ENCODE measurements at regions not wholly inside any gene's neighbourhood (a gene's known extent, or its start where the extent isn't known, plus 50 kb on each side); places are given as distances from the start of the nearest gene placed in this dataset.
A peak's percentile ranks its signal among the peaks of the same experiment; 100 is the strongest.
"Not testable (repeated sequence)": the region's sequence is repeated elsewhere in the genome, so short reads cannot be mapped to it uniquely, and the experiment has no call there.

- H3K9me3 ChIP-seq (ENCODE audit: control insufficient read depth in 2 of 2, insufficient read depth in 1 of 2, low read length in 1 of 2) = no peaks in the 10 kb centered on the region
- 95% methylated on average over 4 of the region's 4 CpGs for WGBS
- no peak overlapping the region for H3K4me3 ChIP-seq (ENCODE audit: low read length in 2 of 2)
- no peaks in the 10 kb centered on the region for H3K36me3 ChIP-seq (ENCODE audit: control insufficient read depth in 2 of 2, insufficient read depth in 2 of 2, low read length in 1 of 2)
- no peaks in the 10 kb centered on the region for H3K4me1 ChIP-seq (ENCODE audit: control insufficient read depth in 2 of 2, insufficient read depth in 2 of 2, low read length in 2 of 2)
- no peak for DNase-seq (ENCODE audit: low read depth in 6 of 9, low spot score in 9 of 9)
- no peak overlapping the region for H3K27ac ChIP-seq (ENCODE audit: low read depth in 1 of 2, low read length in 1 of 2)
- H3K27me3 ChIP-seq (ENCODE audit: control insufficient read depth in 2 of 2, insufficient read depth in 1 of 2, low read length in 1 of 2) = no peaks in the 10 kb centered on the region
Measured at GRCh38 chr13:59423708-59424340, 739.9 kb downstream of the DIAPH3 start.

DNA sequence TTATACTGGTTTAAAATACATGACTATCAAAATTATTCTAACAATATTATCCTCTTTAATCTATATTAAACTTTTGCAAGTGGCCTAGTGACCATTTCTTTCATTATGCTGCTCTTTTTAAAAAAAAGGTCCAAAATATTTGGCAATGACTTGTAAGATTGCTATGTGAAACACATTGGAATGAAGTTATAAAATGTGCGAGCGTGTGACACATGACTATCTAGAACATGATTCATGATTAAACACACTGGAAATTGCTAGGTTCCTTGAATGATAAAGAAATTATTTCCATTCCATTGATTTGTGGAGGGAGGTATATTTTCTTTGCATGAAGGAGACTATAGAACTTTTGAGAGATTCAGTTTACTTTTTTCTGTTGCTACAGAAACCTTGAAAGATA, 739.1 kb downstream of the DIAPH3 start:
- H3K36me3 ChIP-seq (ENCODE audit: control insufficient read depth in 2 of 2, insufficient read depth in 2 of 2, low read length in 1 of 2) = no peaks in the 10 kb centered on the region
- whole genome bisulfite sequencing = 96% methylated on average over 2 of the region's 2 CpGs
- no peak for DNase-seq (ENCODE audit: low read depth in 6 of 9, low spot score in 9 of 9)
- H3K4me3 ChIP-seq (ENCODE audit: low read length in 2 of 2) = no peak overlapping the region
- H3K4me1 ChIP-seq (ENCODE audit: control insufficient read depth in 2 of 2, insufficient read depth in 2 of 2, low read length in 2 of 2) = no peaks in the 10 kb centered on the region
- no peak overlapping the region for H3K27ac ChIP-seq (ENCODE audit: low read depth in 1 of 2, low read length in 1 of 2)
- no peaks in the 10 kb centered on the region for H3K9me3 ChIP-seq (ENCODE audit: control insufficient read depth in 2 of 2, insufficient read depth in 1 of 2, low read length in 1 of 2)
- H3K27me3 ChIP-seq (ENCODE audit: control insufficient read depth in 2 of 2, insufficient read depth in 1 of 2, low read length in 1 of 2) = no peaks in the 10 kb centered on the region

DNA sequence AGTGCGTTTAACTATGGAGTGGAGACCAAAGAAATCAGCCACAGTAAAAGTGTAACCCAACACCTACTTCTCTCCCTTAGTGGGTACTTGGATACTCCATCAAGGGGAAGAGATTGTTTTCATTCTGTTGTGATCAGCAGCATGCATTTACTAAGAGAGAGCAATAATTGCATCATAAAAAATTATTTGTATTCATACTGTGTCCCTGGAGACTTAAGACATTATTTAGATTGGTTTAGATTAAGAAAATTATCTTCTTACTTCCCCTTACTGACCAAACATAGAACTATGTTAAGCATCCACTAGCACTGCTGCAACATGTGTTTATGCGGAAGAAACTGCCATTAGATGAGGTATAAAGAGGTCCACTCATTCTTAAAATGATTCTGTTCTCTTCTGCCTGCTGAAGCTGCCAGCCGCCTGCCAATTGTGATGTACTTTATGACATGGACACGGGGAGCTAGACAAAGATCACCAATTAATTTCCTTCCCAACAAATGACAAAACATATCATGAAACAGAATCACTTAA, 738.5 kb downstream of the DIAPH3 start:
- Histone ChIP-seq H3K4me1 (ENCODE audit: control insufficient read depth in 2 of 2, insufficient read depth in 2 of 2, low read length in 2 of 2) (no peaks in the 10 kb centered on the region), H3K36me3 (ENCODE audit: control insufficient read depth in 2 of 2, insufficient read depth in 2 of 2, low read length in 1 of 2) (no peaks in the 10 kb centered on the region), H3K27ac (ENCODE audit: low read depth in 1 of 2, low read length in 1 of 2) (no peak overlapping the region), H3K4me3 (ENCODE audit: low read length in 2 of 2) (no peak overlapping the region), H3K9me3 (ENCODE audit: control insufficient read depth in 2 of 2, insufficient read depth in 1 of 2, low read length in 1 of 2) (no peaks in the 10 kb centered on the region), H3K27me3 (ENCODE audit: control insufficient read depth in 2 of 2, insufficient read depth in 1 of 2, low read length in 1 of 2) (no peaks in the 10 kb centered on the region)
- no peak for DNase-seq (ENCODE audit: low read depth in 6 of 9, low spot score in 9 of 9)
- WGBS = 93% methylated on average over 4 of the region's 4 CpGs

GRCh38 chr13:59435024-59435423, 728.7 kb downstream of the DIAPH3 start:
- DNase-seq (ENCODE audit: low read depth in 6 of 9, low spot score in 9 of 9) = no peak
- Histone ChIP-seq H3K4me3 (ENCODE audit: low read length in 2 of 2) (no peak overlapping the region), H3K4me1 (ENCODE audit: control insufficient read depth in 2 of 2, insufficient read depth in 2 of 2, low read length in 2 of 2) (no peaks in the 10 kb centered on the region), H3K27me3 (ENCODE audit: control insufficient read depth in 2 of 2, insufficient read depth in 1 of 2, low read length in 1 of 2) (no peaks in the 10 kb centered on the region), H3K9me3 (ENCODE audit: control insufficient read depth in 2 of 2, insufficient read depth in 1 of 2, low read length in 1 of 2) (peaks cover 0 to 4% of the 10 kb centered on the region in 2 donors), H3K36me3 (ENCODE audit: control insufficient read depth in 2 of 2, insufficient read depth in 2 of 2, low read length in 1 of 2) (no peaks in the 10 kb centered on the region), H3K27ac (ENCODE audit: low read depth in 1 of 2, low read length in 1 of 2) (no peak overlapping the region)
- 96% methylated on average over 1 of the region's 1 CpG for WGBS

- DNase-seq (ENCODE audit: low read depth in 6 of 9, low spot score in 9 of 9) = no peak
- WGBS = 15% methylated on average over 2 of the region's 2 CpGs
- H3K27ac ChIP-seq (ENCODE audit: low read depth in 1 of 2, low read length in 1 of 2) = no peak overlapping the region
Measured at GRCh38 chr13:59437544-59438301, 726.0 kb downstream of the DIAPH3 start.

DNA sequence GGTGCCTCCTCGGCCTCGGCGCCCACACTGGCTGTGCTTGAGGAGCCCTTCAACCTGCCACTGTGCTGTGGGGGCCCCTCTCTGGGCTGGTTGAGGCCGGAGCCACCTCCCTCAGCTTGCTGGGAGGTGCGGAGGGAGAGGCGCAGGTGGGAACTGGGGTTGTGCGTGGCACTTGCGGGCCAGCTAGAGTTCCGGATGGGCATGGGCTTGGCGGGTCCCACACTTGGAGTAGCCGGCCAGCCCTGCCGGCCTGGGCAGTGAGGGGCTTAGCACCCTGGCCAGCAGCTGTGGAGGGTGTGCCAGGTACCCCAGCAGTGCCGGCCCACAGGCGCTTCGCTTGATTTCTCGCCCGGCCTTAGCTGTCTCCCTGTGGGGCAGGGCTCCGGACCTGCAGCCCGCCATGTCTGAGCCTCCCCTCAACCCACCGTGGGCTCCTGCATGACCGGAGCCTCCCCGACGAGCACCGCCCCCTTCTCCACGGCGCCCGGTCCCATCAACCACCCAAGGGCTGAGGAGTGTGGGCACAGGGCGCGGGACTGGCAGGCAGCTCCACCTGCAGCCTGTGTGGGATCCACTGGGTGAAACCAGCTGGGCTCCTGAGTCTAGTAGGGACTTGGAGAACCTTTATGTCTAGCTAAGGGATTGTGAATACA, 723.8 kb downstream of the DIAPH3 start:
- no peaks in the 10 kb centered on the region for H3K9me3 ChIP-seq (ENCODE audit: control insufficient read depth in 2 of 2, insufficient read depth in 1 of 2, low read length in 1 of 2)
- H3K27ac ChIP-seq (ENCODE audit: low read depth in 1 of 2, low read length in 1 of 2) = no peak overlapping the region
- WGBS = 95% methylated on average over 29 of the region's 29 CpGs
- no peak for DNase-seq (ENCODE audit: low read depth in 6 of 9, low spot score in 9 of 9)
- H3K4me1 ChIP-seq (ENCODE audit: control insufficient read depth in 2 of 2, insufficient read depth in 2 of 2, low read length in 2 of 2) = peaks cover 0 to 3% of the 10 kb centered on the region in 2 donors
- no peaks in the 10 kb centered on the region for H3K27me3 ChIP-seq (ENCODE audit: control insufficient read depth in 2 of 2, insufficient read depth in 1 of 2, low read length in 1 of 2)
- H3K36me3 ChIP-seq (ENCODE audit: control insufficient read depth in 2 of 2, insufficient read depth in 2 of 2, low read length in 1 of 2) = no peaks in the 10 kb centered on the region
- H3K4me3 ChIP-seq (ENCODE audit: low read length in 2 of 2) = no peak overlapping the region

More at GRCh38 chr13:59437544-59438301, 726.0 kb downstream of the DIAPH3 start:
- peaks cover 0 to 4% of the 10 kb centered on the region in 2 donors for H3K9me3 ChIP-seq (ENCODE audit: control insufficient read depth in 2 of 2, insufficient read depth in 1 of 2, low read length in 1 of 2)
- no peaks in the 10 kb centered on the region for H3K36me3 ChIP-seq (ENCODE audit: control insufficient read depth in 2 of 2, insufficient read depth in 2 of 2, low read length in 1 of 2)
- peaks cover 0 to 3% of the 10 kb centered on the region in 2 donors for H3K4me1 ChIP-seq (ENCODE audit: control insufficient read depth in 2 of 2, insufficient read depth in 2 of 2, low read length in 2 of 2)
- H3K4me3 ChIP-seq (ENCODE audit: low read length in 2 of 2) = no peak overlapping the region
- H3K27me3 ChIP-seq (ENCODE audit: control insufficient read depth in 2 of 2, insufficient read depth in 1 of 2, low read length in 1 of 2) = no peaks in the 10 kb centered on the region

DNA sequence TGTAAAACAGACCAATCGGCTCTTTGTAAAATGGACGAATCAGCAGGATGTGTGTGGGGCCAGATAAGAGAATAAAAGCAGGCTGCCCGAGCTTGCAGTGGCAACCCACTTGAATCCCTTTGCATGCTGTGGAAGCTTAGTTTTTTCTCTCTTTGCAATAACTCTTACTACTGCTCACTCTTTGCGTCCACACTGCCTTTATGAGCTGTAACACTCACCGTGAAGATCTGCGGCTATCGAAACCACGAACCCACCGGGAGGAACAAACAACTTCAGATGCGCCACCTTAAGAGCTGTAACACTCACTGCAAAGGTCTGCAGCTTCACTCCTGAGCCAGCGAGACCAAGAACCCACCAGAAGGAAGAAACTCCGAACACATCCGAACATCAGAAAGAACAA, 722.7 kb downstream of the DIAPH3 start:
- 21% methylated on average over 13 of the region's 13 CpGs for WGBS
- not testable (repeated sequence) for H3K36me3 ChIP-seq (ENCODE audit: control insufficient read depth in 2 of 2, insufficient read depth in 2 of 2, low read length in 1 of 2); H3K4me1 ChIP-seq (ENCODE audit: control insufficient read depth in 2 of 2, insufficient read depth in 2 of 2, low read length in 2 of 2); H3K27me3 ChIP-seq (ENCODE audit: control insufficient read depth in 2 of 2, insufficient read depth in 1 of 2, low read length in 1 of 2); H3K4me3 ChIP-seq (ENCODE audit: low read length in 2 of 2); H3K9me3 ChIP-seq (ENCODE audit: control insufficient read depth in 2 of 2, insufficient read depth in 1 of 2, low read length in 1 of 2); H3K27ac ChIP-seq (ENCODE audit: low read depth in 1 of 2, low read length in 1 of 2)
- DNase-seq (ENCODE audit: low read depth in 6 of 9, low spot score in 9 of 9) = peak in 1 of 9 donors; percentile 31

DNA sequence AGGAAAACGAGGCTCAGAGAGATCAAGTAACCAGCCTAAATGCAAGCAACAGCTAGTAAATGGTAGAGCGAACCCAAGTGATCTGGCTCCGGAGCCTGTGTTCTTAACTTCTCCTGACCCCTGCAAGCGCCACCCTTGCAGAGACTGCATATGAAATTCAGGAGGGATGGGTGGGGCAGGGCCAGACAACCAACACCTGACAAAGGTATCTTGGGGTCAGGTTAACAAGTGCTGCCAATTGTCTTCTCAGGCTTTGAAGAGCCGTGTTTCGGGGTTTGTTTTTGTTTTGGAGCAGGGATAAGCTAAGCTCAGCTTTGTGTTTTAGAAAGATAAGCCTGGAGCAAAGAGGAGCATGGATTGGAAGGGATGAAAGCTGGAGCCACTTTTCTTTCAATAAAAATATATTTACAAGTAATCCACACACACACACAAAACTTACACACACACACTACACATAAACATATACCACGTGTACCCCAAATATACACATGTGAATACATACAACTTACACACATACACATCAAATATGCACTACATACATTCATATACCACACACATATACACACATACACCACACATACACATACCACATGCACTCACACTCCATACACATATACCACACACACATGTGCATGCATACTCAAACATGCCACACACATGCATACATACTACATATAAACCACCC, 722.0 kb downstream of the DIAPH3 start:
- Histone ChIP-seq H3K4me3 (ENCODE audit: low read length in 2 of 2) (no peak overlapping the region), H3K27ac (ENCODE audit: low read depth in 1 of 2, low read length in 1 of 2) (no peak overlapping the region), H3K9me3 (ENCODE audit: control insufficient read depth in 2 of 2, insufficient read depth in 1 of 2, low read length in 1 of 2) (no peaks in the 10 kb centered on the region), H3K4me1 (ENCODE audit: control insufficient read depth in 2 of 2, insufficient read depth in 2 of 2, low read length in 2 of 2) (peaks cover 0 to 3% of the 10 kb centered on the region in 2 donors), H3K27me3 (ENCODE audit: control insufficient read depth in 2 of 2, insufficient read depth in 1 of 2, low read length in 1 of 2) (no peaks in the 10 kb centered on the region), H3K36me3 (ENCODE audit: control insufficient read depth in 2 of 2, insufficient read depth in 2 of 2, low read length in 1 of 2) (no peaks in the 10 kb centered on the region)
- WGBS = 90% methylated on average over 7 of the region's 7 CpGs
- no peak for DNase-seq (ENCODE audit: low read depth in 6 of 9, low spot score in 9 of 9)

All from thymus (tissue), 11 donors.